ENCODE measurements at regions not wholly inside any gene's neighbourhood (a gene's known extent, or its start where the extent isn't known, plus 50 kb on each side); places are given as distances from the start of the nearest gene placed in this dataset.

- DNase-seq (ENCODE audit: low read depth, low spot score), result no peak
- no peak overlapping the region for H3K4me3 ChIP-seq (ENCODE audit: low read depth, low read length)
- in situ Hi-C loops (cut with HindIII; ENCODE audit: low sequenced_read_pairs), result no loop called here
- no peak for TF ChIP-seq CTCF (IDR thresholded peaks at IDR 0.05; ENCODE audit: low read depth, low read length)
Measured at GRCh38 chr5:107325866-107326265, 344.9 kb downstream of the EFNA5 start.

- H3K4me3 ChIP-seq (ENCODE audit: low read depth, low read length), result no peak overlapping the region
- in situ Hi-C loops (cut with HindIII; ENCODE audit: low sequenced_read_pairs), result no loop called here
- TF ChIP-seq CTCF (IDR thresholded peaks at IDR 0.05; ENCODE audit: low read depth, low read length), result no peak
- DNase-seq (ENCODE audit: low read depth, low spot score), result no peak
Measured at GRCh38 chr5:107324809-107325208, 345.9 kb downstream of the EFNA5 start.

GRCh38 chr5:107324071-107324470, 346.7 kb downstream of the EFNA5 start:
- DNase-seq (ENCODE audit: low read depth, low spot score), result peak; percentile 15
- no peak for TF ChIP-seq CTCF (IDR thresholded peaks at IDR 0.05; ENCODE audit: low read depth, low read length)
- in situ Hi-C loops (cut with HindIII; ENCODE audit: low sequenced_read_pairs), result no loop called here
- H3K4me3 ChIP-seq (ENCODE audit: low read depth, low read length), result no peak overlapping the region

DNA sequence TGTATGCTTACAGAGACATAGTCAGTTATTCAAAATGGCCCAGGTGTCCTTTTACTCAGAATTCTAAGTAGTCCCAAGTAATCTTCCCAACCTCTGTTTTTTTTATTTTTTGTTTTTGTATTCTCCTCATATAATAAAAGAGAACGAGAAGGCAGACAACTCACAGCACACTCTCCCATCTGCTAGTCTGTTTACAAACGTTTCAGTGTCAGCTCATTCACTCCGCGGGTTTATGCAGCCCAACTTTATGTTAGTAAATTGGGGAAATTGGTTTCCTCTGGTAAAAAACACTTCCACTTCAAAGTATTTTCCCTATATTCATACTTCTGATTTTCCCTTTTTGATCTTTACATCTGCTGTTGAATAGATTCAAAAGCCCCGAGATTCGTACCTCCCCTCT, 347.2 kb downstream of the EFNA5 start:
- H3K4me3 ChIP-seq (ENCODE audit: low read depth, low read length), result no peak overlapping the region
- in situ Hi-C loops (cut with HindIII; ENCODE audit: low sequenced_read_pairs), result no loop called here
- no peak for DNase-seq (ENCODE audit: low read depth, low spot score)
- TF ChIP-seq CTCF (IDR thresholded peaks at IDR 0.05; ENCODE audit: low read depth, low read length), result no peak

GRCh38 chr5:107322936-107323335, 347.8 kb downstream of the EFNA5 start:
- no peak overlapping the region for H3K4me3 ChIP-seq (ENCODE audit: low read depth, low read length)
- DNase-seq (ENCODE audit: low read depth, low spot score), result no peak
- in situ Hi-C loops (cut with HindIII; ENCODE audit: low sequenced_read_pairs), result no loop called here
- TF ChIP-seq CTCF (IDR thresholded peaks at IDR 0.05; ENCODE audit: low read depth, low read length), result no peak

DNA sequence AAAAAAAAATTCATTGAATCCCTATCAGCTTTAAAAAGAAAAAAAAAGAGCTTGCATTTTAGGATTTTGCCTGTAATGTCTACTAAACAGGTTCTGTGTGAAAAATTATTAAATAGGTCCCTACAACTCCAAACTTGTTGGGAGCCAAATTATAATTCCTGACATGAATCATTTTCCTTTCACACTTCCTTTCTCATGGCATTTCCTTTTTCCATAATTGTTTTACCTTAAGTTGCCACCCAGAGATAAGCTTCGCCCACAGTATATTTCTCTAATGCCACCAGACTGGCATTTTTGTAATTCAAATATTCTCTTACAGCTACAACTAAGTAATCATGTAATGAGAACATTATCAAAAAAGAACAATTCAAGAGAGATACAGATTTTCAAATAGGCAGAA, 348.8 kb downstream of the EFNA5 start:
- H3K4me3 ChIP-seq (ENCODE audit: low read depth, low read length), result no peak overlapping the region
- in situ Hi-C loops (cut with HindIII; ENCODE audit: low sequenced_read_pairs), result no loop called here
- no peak for TF ChIP-seq CTCF (IDR thresholded peaks at IDR 0.05; ENCODE audit: low read depth, low read length)
- DNase-seq (ENCODE audit: low read depth, low spot score), result no peak

DNA sequence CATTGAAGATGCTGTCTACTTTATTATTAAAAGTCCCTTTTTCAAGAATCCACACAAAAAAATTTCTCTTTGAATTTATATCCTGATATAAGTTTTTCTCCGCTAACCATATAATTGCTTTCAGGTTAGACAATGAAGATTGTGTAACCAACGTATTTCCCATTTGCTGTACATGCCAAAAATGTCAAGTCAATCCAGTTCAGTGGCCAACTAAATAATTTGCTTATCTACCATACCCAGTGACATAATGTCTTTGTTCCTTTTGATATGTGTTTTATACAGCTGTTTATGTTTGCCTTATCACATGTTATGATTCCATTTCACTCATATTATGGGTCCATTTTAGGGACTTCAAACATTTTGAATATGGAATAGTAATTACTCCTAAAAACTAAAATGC, 349.9 kb downstream of the EFNA5 start:
- no peak overlapping the region for H3K4me3 ChIP-seq (ENCODE audit: low read depth, low read length)
- in situ Hi-C loops (cut with HindIII; ENCODE audit: low sequenced_read_pairs), result no loop called here
- DNase-seq (ENCODE audit: low read depth, low spot score), result no peak
- no peak for TF ChIP-seq CTCF (IDR thresholded peaks at IDR 0.05; ENCODE audit: low read depth, low read length)
